ENCODE measurements at regions not wholly inside any gene's neighbourhood (a gene's known extent, or its start where the extent isn't known, plus 50 kb on each side); places are given as distances from the start of the nearest gene placed in this dataset.

GRCh38 chrX:69016293-69016941 is 148.8 kb downstream of the PJA1 start:
- ChIA-PET POLR2A (no interaction called here), CTCF (no interaction called here)
- H3K27ac Mint-ChIP-seq = no peak overlapping the region
- intact Hi-C loops (cut with micrococcal nuclease) = no loop called here
- no peaks in the 10 kb centered on the region for H3K36me3 Mint-ChIP-seq (ENCODE audit: low read depth)
- no peak overlapping the region for H3K4me3 Mint-ChIP-seq
- no peaks in the 10 kb centered on the region for H3K27me3 Mint-ChIP-seq
- no peaks in the 10 kb centered on the region for H3K9me3 Mint-ChIP-seq
- H3K4me1 Mint-ChIP-seq (ENCODE audit: low read depth) = no peaks in the 10 kb centered on the region
- DNase-seq (no peak), ATAC-seq (no peak)
- TF ChIP-seq, protein P1, sequence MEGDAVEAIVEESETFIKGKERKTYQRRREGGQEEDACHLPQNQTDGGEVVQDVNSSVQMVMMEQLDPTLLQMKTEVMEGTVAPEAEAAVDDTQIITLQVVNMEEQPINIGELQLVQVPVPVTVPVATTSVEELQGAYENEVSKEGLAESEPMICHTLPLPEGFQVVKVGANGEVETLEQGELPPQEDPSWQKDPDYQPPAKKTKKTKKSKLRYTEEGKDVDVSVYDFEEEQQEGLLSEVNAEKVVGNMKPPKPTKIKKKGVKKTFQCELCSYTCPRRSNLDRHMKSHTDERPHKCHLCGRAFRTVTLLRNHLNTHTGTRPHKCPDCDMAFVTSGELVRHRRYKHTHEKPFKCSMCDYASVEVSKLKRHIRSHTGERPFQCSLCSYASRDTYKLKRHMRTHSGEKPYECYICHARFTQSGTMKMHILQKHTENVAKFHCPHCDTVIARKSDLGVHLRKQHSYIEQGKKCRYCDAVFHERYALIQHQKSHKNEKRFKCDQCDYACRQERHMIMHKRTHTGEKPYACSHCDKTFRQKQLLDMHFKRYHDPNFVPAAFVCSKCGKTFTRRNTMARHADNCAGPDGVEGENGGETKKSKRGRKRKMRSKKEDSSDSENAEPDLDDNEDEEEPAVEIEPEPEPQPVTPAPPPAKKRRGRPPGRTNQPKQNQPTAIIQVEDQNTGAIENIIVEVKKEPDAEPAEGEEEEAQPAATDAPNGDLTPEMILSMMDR (IDR thresholded peaks at IDR 0.05) = no peak

GRCh38 chrX:69015564-69016292 is 149.5 kb downstream of the PJA1 start:
- no peak overlapping the region for H3K4me3 Mint-ChIP-seq
- H3K27ac Mint-ChIP-seq = no peak overlapping the region
- CTCF ChIA-PET = no interaction called here
- H3K27me3 Mint-ChIP-seq = no peaks in the 10 kb centered on the region
- POLR2A ChIA-PET = no interaction called here
- TF ChIP-seq, protein P1 (IDR thresholded peaks at IDR 0.05) = no peak
- DNase-seq (no peak), ATAC-seq (no peak)
- no peaks in the 10 kb centered on the region for H3K9me3 Mint-ChIP-seq
- intact Hi-C loops (cut with micrococcal nuclease) = no loop called here
- no peaks in the 10 kb centered on the region for H3K36me3 Mint-ChIP-seq (ENCODE audit: low read depth)
- no peaks in the 10 kb centered on the region for H3K4me1 Mint-ChIP-seq (ENCODE audit: low read depth)

- ChIA-PET POLR2A (no interaction called here), CTCF (no interaction called here)
- no peak for DNase-seq
- Mint-ChIP-seq H3K36me3 (ENCODE audit: low read depth) (no peaks in the 10 kb centered on the region), H3K27ac (no peak overlapping the region), H3K4me3 (no peak overlapping the region), H3K9me3 (no peaks in the 10 kb centered on the region), H3K4me1 (ENCODE audit: low read depth) (no peaks in the 10 kb centered on the region), H3K27me3 (no peaks in the 10 kb centered on the region)
- intact Hi-C loops (cut with micrococcal nuclease) = no loop called here
- ATAC-seq = no peak
- TF ChIP-seq, protein P1 (IDR thresholded peaks at IDR 0.05) = no peak
Measured at GRCh38 chrX:69015156-69015555, 150.1 kb downstream of the PJA1 start.

- H3K4me1 Mint-ChIP-seq (ENCODE audit: low read depth) = no peaks in the 10 kb centered on the region
- TF ChIP-seq, protein P1 (IDR thresholded peaks at IDR 0.05) = no peak
- H3K27ac Mint-ChIP-seq = no peak overlapping the region
- ChIA-PET CTCF (no interaction called here), POLR2A (no interaction called here)
- no peaks in the 10 kb centered on the region for H3K9me3 Mint-ChIP-seq
- H3K27me3 Mint-ChIP-seq = no peaks in the 10 kb centered on the region
- H3K36me3 Mint-ChIP-seq (ENCODE audit: low read depth) = no peaks in the 10 kb centered on the region
- ATAC-seq (no peak), DNase-seq (no peak)
- intact Hi-C loops (cut with micrococcal nuclease) = no loop called here
- H3K4me3 Mint-ChIP-seq = no peak overlapping the region
Measured at GRCh38 chrX:69014200-69014599, 151.1 kb downstream of the PJA1 start.

GRCh38 chrX:69010339-69010738 is 154.9 kb downstream of the PJA1 start:
- intact Hi-C loops (cut with micrococcal nuclease) = no loop called here
- no peak for ATAC-seq

More at GRCh38 chrX:69010339-69010738, 154.9 kb downstream of the PJA1 start:
- ChIA-PET POLR2A (no interaction called here), CTCF (no interaction called here)
- no peak overlapping the region for H3K4me3 Mint-ChIP-seq
- no peaks in the 10 kb centered on the region for H3K27me3 Mint-ChIP-seq
- TF ChIP-seq, protein P1 (IDR thresholded peaks at IDR 0.05) = no peak
- H3K4me1 Mint-ChIP-seq (ENCODE audit: low read depth) = no peaks in the 10 kb centered on the region
- no peak for DNase-seq
- no peaks in the 10 kb centered on the region for H3K36me3 Mint-ChIP-seq (ENCODE audit: low read depth)
- no peak overlapping the region for H3K27ac Mint-ChIP-seq
- H3K9me3 Mint-ChIP-seq = no peaks in the 10 kb centered on the region

All from activated CD8-positive, alpha-beta T cell treated with anti-CD3 and anti-CD28 coated beads for 36 hours (primary cell).